ENCODE measurements at regions not wholly inside any gene's neighbourhood (a gene's known extent, or its start where the extent isn't known, plus 50 kb on each side); places are given as distances from the start of the nearest gene placed in this dataset.

DNA sequence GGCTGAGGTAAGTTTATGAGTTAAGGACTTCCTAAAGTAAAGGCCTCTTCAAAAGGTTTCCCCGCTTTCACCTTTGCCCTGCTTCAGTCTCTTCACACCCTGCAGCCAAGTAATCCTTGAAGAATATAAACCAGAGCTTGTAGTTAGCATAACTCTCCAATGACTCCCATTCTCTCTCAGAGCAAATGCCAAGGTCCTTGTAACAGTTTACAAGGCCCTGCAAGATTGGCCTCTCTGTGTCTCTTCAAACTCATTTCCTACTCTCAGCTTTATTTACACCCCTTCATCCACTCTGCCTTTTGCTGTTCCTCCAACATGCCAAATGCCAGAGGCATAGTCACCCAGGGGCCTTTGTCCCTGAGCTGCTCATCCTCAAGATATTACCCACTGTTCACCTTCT is 60.5 kb upstream of the MME start:
- H3K9me3 ChIP-seq (ENCODE audit: control insufficient read depth, low read length): no peaks in the 10 kb centered on the region
- peak overlapping the region; percentile 42 for H4K8ac ChIP-seq (ENCODE audit: low read length)
- H3K4me1 ChIP-seq (ENCODE audit: control insufficient read depth, insufficient read depth, low read depth, low read length): peaks cover 4% of the 10 kb centered on the region
- DNase-seq: peak; percentile 78
- H3K4me2 ChIP-seq (ENCODE audit: low read length, poor library complexity, severe bottlenecking): no peak overlapping the region
- no peak overlapping the region for H3K14ac ChIP-seq (ENCODE audit: low read length in 2 of 2)
- no peak overlapping the region for H2BK5ac ChIP-seq (ENCODE audit: low read depth, low read length, poor library complexity, severe bottlenecking)
- no peak overlapping the region for H3K4ac ChIP-seq (ENCODE audit: low read depth in 1 of 2, low read length in 2 of 2)
- H3K4me3 ChIP-seq (ENCODE audit: insufficient read depth in 1 of 2, low read depth in 1 of 2, low read length in 2 of 2): no peak overlapping the region
- H3K27ac ChIP-seq (ENCODE audit: low read length, poor library complexity, severe bottlenecking): no peak overlapping the region
- no peak overlapping the region for H2BK15ac ChIP-seq (ENCODE audit: low read depth, poor library complexity, severe bottlenecking)
- H3K23ac ChIP-seq (ENCODE audit: low read length in 2 of 2): no peak overlapping the region
- H2BK12ac ChIP-seq (ENCODE audit: low read length in 2 of 2): no peak overlapping the region
- H2AK5ac ChIP-seq (ENCODE audit: low read length, severe bottlenecking): no peak overlapping the region
- H3K36me3 ChIP-seq (ENCODE audit: control insufficient read depth in 1 of 2, insufficient read depth in 2 of 2, low read depth in 1 of 2, low read length in 2 of 2): no peaks in the 10 kb centered on the region
- no peak overlapping the region for H3K18ac ChIP-seq (ENCODE audit: low read depth in 1 of 2, low read length in 2 of 2)
- WGBS: 23% methylated on average over 1 of the region's 1 CpG
- no peaks in the 10 kb centered on the region for H3K79me1 ChIP-seq (replicated peaks; ENCODE audit: low read length, poor library complexity, severe bottlenecking)
- H2BK120ac ChIP-seq (ENCODE audit: low read depth, low read length): no peak overlapping the region
- H3K27me3 ChIP-seq (ENCODE audit: control insufficient read depth in 1 of 2, insufficient read depth in 1 of 2, low read length in 2 of 2): no peaks in the 10 kb centered on the region
- no peak overlapping the region for H3K9ac ChIP-seq (ENCODE audit: low read length)
- no peak overlapping the region for H4K91ac ChIP-seq (ENCODE audit: low read length)
- no peak overlapping the region for H2AFZ ChIP-seq (ENCODE audit: low read depth, low read length)

DNA sequence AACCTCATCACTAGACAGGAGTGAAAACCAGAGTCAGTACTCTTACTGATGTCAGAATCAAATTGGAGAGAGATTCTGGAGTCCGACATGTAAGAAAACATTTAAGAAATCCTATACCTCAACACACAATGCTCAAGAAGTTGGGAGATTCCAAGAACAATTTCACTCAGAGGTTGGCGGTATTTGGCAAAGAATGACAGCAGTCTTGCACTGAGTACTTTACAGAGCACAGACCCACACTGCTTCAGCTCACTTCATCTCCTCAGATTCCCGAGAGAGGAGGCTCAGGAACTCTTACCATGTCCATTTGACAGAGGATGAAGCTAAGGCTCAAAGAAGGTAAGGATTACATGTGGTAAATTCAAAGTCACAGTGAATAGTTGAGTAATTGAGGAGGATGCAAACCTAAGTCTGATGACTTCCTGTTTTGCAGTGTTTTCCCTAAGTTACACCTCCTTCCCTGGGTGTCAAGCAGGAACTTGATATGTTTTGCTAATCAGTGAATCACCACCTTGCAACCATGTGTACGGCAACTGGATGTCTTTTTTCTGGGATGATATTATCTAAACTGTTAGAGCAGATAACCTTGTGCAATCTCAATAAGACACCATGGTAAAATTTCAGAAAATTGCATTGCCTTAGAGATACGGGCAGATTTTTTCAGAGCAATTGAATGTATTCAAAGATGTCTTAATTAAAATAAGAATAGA is 61.3 kb upstream of the MME start:
- H3K4me1 ChIP-seq (ENCODE audit: control insufficient read depth, insufficient read depth, low read depth, low read length): peaks cover 2% of the 10 kb centered on the region
- no peak overlapping the region for H2AK5ac ChIP-seq (ENCODE audit: low read length, severe bottlenecking)
- no peak overlapping the region for H4K8ac ChIP-seq (ENCODE audit: low read length)
- no peak overlapping the region for H3K4me2 ChIP-seq (ENCODE audit: low read length, poor library complexity, severe bottlenecking)
- no peak overlapping the region for H2BK120ac ChIP-seq (ENCODE audit: low read depth, low read length)
- H3K36me3 ChIP-seq (ENCODE audit: control insufficient read depth in 1 of 2, insufficient read depth in 2 of 2, low read depth in 1 of 2, low read length in 2 of 2): no peaks in the 10 kb centered on the region
- H3K4ac ChIP-seq (ENCODE audit: low read depth in 1 of 2, low read length in 2 of 2): no peak overlapping the region
- H3K79me1 ChIP-seq (replicated peaks; ENCODE audit: low read length, poor library complexity, severe bottlenecking): no peaks in the 10 kb centered on the region
- peak overlapping the region in 1 of 2 experiments; percentile 33 for H2BK12ac ChIP-seq (ENCODE audit: low read length in 2 of 2)
- H3K18ac ChIP-seq (ENCODE audit: low read depth in 1 of 2, low read length in 2 of 2): no peak overlapping the region
- H2BK15ac ChIP-seq (ENCODE audit: low read depth, poor library complexity, severe bottlenecking): no peak overlapping the region
- no peak overlapping the region for H2BK5ac ChIP-seq (ENCODE audit: low read depth, low read length, poor library complexity, severe bottlenecking)
- H3K9me3 ChIP-seq (ENCODE audit: control insufficient read depth, low read length): no peaks in the 10 kb centered on the region
- no peak overlapping the region for H2AFZ ChIP-seq (ENCODE audit: low read depth, low read length)
- no peak for DNase-seq
- H3K23ac ChIP-seq (ENCODE audit: low read length in 2 of 2): no peak overlapping the region
- WGBS: 74% methylated on average over 3 of the region's 5 CpGs
- H3K14ac ChIP-seq (ENCODE audit: low read length in 2 of 2): no peak overlapping the region
- H3K4me3 ChIP-seq (ENCODE audit: insufficient read depth in 1 of 2, low read depth in 1 of 2, low read length in 2 of 2): no peak overlapping the region
- H3K27ac ChIP-seq (ENCODE audit: low read length, poor library complexity, severe bottlenecking): no peak overlapping the region
- H3K27me3 ChIP-seq (ENCODE audit: control insufficient read depth in 1 of 2, insufficient read depth in 1 of 2, low read length in 2 of 2): no peaks in the 10 kb centered on the region
- no peak overlapping the region for H3K9ac ChIP-seq (ENCODE audit: low read length)
- no peak overlapping the region for H4K91ac ChIP-seq (ENCODE audit: low read length)

DNA sequence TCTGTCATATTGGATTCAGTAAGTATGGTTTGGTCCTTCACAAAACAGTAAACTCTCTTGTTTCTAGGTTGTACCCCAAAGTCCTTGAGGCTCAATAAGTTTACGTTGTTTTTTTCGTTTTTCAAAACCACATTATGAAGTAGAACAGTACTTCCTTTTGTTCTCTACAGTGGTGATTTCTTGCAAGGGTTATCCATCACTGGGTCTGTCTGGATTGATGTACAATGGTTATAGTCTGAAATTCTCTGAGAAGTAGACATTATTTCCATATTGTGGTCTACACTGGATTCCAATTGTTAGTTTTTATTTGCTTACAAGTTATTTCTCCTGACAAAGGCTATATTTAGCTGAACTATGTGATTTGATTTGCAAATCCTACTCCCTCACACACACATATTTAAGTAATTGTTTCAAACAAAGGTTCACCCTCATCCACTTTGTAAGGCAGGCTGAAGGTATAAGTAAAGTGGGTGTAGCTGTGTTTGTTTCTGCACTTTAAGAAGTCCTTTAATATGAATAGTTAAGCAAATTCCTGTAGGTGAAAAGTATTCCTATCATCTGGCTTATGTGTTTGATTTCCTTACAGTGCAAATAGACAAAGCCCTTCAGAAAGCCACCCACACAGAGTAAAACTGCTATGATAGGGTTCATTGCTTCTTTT is 64.2 kb upstream of the MME start:
- WGBS: no CpG with 5 or more reads among the region's 2 CpGs
- no peak overlapping the region for H3K4me3 ChIP-seq (ENCODE audit: insufficient read depth in 1 of 2, low read depth in 1 of 2, low read length in 2 of 2)
- no peak for DNase-seq

DNA sequence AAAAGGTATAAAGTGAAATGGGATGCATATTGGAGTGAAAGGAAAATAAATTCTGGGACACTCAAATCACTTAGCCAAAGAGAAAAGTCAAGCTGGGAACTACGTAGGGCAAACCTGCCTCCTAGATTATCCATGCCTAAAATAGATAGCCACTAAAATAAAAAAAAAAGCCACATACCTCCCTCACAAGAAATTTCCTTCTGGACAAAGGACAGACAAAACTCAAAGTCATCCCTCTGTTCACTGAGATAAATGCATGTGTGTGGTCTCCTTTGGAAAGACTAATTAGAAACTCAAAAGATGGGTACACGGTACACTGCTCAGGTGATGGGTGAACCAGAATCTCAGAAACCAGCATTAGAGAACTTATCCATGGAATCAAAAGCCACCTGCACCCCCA is 65.2 kb upstream of the MME start:
- Histone ChIP-seq H3K4me3 (ENCODE audit: insufficient read depth in 1 of 2, low read depth in 1 of 2, low read length in 2 of 2) (no peak overlapping the region), H2BK120ac (ENCODE audit: low read depth, low read length) (no peak overlapping the region), H3K23ac (ENCODE audit: low read length in 2 of 2) (no peak overlapping the region), H2AFZ (ENCODE audit: low read depth, low read length) (no peak overlapping the region), H3K79me1 (replicated peaks; ENCODE audit: low read length, poor library complexity, severe bottlenecking) (no peaks in the 10 kb centered on the region), H3K4me2 (ENCODE audit: low read length, poor library complexity, severe bottlenecking) (no peak overlapping the region), H2AK5ac (ENCODE audit: low read length, severe bottlenecking) (no peak overlapping the region), H3K36me3 (ENCODE audit: control insufficient read depth in 1 of 2, insufficient read depth in 2 of 2, low read depth in 1 of 2, low read length in 2 of 2) (no peaks in the 10 kb centered on the region), H3K9ac (ENCODE audit: low read length) (no peak overlapping the region), H3K4ac (ENCODE audit: low read depth in 1 of 2, low read length in 2 of 2) (no peak overlapping the region), H2BK5ac (ENCODE audit: low read depth, low read length, poor library complexity, severe bottlenecking) (no peak overlapping the region), H2BK12ac (ENCODE audit: low read length in 2 of 2) (no peak overlapping the region), H3K18ac (ENCODE audit: low read depth in 1 of 2, low read length in 2 of 2) (no peak overlapping the region), H3K27me3 (ENCODE audit: control insufficient read depth in 1 of 2, insufficient read depth in 1 of 2, low read length in 2 of 2) (no peaks in the 10 kb centered on the region), H2BK15ac (ENCODE audit: low read depth, poor library complexity, severe bottlenecking) (no peak overlapping the region), H3K14ac (ENCODE audit: low read length in 2 of 2) (no peak overlapping the region), H3K27ac (ENCODE audit: low read length, poor library complexity, severe bottlenecking) (no peak overlapping the region), H4K91ac (ENCODE audit: low read length) (no peak overlapping the region), H3K4me1 (ENCODE audit: control insufficient read depth, insufficient read depth, low read depth, low read length) (no peaks in the 10 kb centered on the region), H3K9me3 (ENCODE audit: control insufficient read depth, low read length) (no peaks in the 10 kb centered on the region), H4K8ac (ENCODE audit: low read length) (no peak overlapping the region)
- 96% methylated on average over 2 of the region's 2 CpGs for WGBS
- DNase-seq: no peak

More for the DNA sequence above, 64.2 kb upstream of the MME start:
- Histone ChIP-seq H3K4ac (ENCODE audit: low read depth in 1 of 2, low read length in 2 of 2) (no peak overlapping the region), H2BK12ac (ENCODE audit: low read length in 2 of 2) (no peak overlapping the region), H3K23ac (ENCODE audit: low read length in 2 of 2) (no peak overlapping the region), H3K9ac (ENCODE audit: low read length) (no peak overlapping the region), H2BK5ac (ENCODE audit: low read depth, low read length, poor library complexity, severe bottlenecking) (no peak overlapping the region), H3K27me3 (ENCODE audit: control insufficient read depth in 1 of 2, insufficient read depth in 1 of 2, low read length in 2 of 2) (no peaks in the 10 kb centered on the region), H2AFZ (ENCODE audit: low read depth, low read length) (no peak overlapping the region), H3K18ac (ENCODE audit: low read depth in 1 of 2, low read length in 2 of 2) (no peak overlapping the region), H4K91ac (ENCODE audit: low read length) (no peak overlapping the region), H3K9me3 (ENCODE audit: control insufficient read depth, low read length) (no peaks in the 10 kb centered on the region), H2AK5ac (ENCODE audit: low read length, severe bottlenecking) (no peak overlapping the region), H3K79me1 (replicated peaks; ENCODE audit: low read length, poor library complexity, severe bottlenecking) (no peaks in the 10 kb centered on the region), H2BK15ac (ENCODE audit: low read depth, poor library complexity, severe bottlenecking) (no peak overlapping the region), H2BK120ac (ENCODE audit: low read depth, low read length) (no peak overlapping the region), H3K14ac (ENCODE audit: low read length in 2 of 2) (no peak overlapping the region), H3K27ac (ENCODE audit: low read length, poor library complexity, severe bottlenecking) (no peak overlapping the region), H3K4me2 (ENCODE audit: low read length, poor library complexity, severe bottlenecking) (no peak overlapping the region), H4K8ac (ENCODE audit: low read length) (no peak overlapping the region), H3K4me1 (ENCODE audit: control insufficient read depth, insufficient read depth, low read depth, low read length) (no peaks in the 10 kb centered on the region), H3K36me3 (ENCODE audit: control insufficient read depth in 1 of 2, insufficient read depth in 2 of 2, low read depth in 1 of 2, low read length in 2 of 2) (no peaks in the 10 kb centered on the region)

All from mesenchymal stem cell (in vitro differentiated cells and primary cell).